Tibial nerve (tissue), 4 donors: ENCODE measurements at regions not wholly inside any gene's neighbourhood (a gene's known extent, or its start where the extent isn't known, plus 50 kb on each side); places are given as distances from the start of the nearest gene placed in this dataset.

Experiments used
- DNase-seq, 2 donors: peaks; one replicate each; pipeline ENCODE4 v3.0.0-alpha.2; 2019; ENCODE audit warnings: low spot score in 2 of 2
- H3K27ac ChIP-seq, 4 donors: fragments of 200-600 bp; sonication (generic) in 3 of 4; one replicate each; pipeline ENCODE4 v1.5.1; 2017 to 2019; ENCODE audit warnings: mild to moderate bottlenecking in 1 of 4
- H3K27me3 ChIP-seq, 2 donors: fragments of 200-600 bp; sonication (generic) in 1 of 2; one replicate each; pipeline versions ENCODE4 v1.5.1 to v1.6.0; 2017 to 2019
- H3K36me3 ChIP-seq, 3 donors: fragments of 200-600 bp; sonication (generic); one replicate each; pipeline ENCODE4 v1.5.1; 2018 to 2019
- H3K4me1 ChIP-seq, 4 donors: fragments of 200-600 bp; sonication (generic) in 3 of 4; one replicate each; pipeline ENCODE4 v1.5.1; 2017 to 2019
- H3K4me3 ChIP-seq, 4 donors: fragments of 200-600 bp; sonication (generic) in 3 of 4; one replicate each; pipeline ENCODE4 v1.5.1; 2017 to 2019; ENCODE audit warnings: mild to moderate bottlenecking in 1 of 4, moderate library complexity in 1 of 4
- H3K9me3 ChIP-seq, 4 donors: fragments of 200-600 bp; sonication (generic) in 3 of 4; one replicate each; pipeline ENCODE4 v1.5.1; 2017 to 2019
- EP300 ChIP-seq, 2 donors: sonication (generic); formaldehyde crosslinking; IDR thresholded peaks; one replicate each; pipeline ENCODE4 v1.6.1; 2017; ENCODE audit warnings: antibody characterized with exemption in 2 of 2, mild to moderate bottlenecking in 1 of 2
- POLR2A ChIP-seq, 2 donors: fragments of 450-650 bp; IDR thresholded peaks; one replicate each; pipeline ENCODE4 v1.6.1; 2017; ENCODE audit warnings: antibody characterized with exemption in 2 of 2, mild to moderate bottlenecking in 2 of 2, moderate library complexity in 2 of 2
- WGBS, 2 donors: methylation state at CpG; one replicate each; pipeline ENCODE4 v1.1.5; 2018; 5-methylcytosine and 5-hydroxymethylcytosine counted together
- TF ChIP-seq, protein P1 (sequence below), 5 experiments: fragments of 200-600 bp in 3 of 5; fragments of 450-650 bp in 2 of 5; sonication (generic) in 3 of 5; IDR thresholded peaks; one replicate each; pipeline ENCODE4 v1.5.1; 2016 to 2019; ENCODE audit warnings: antibody characterized with exemption in 5 of 5, mild to moderate bottlenecking in 3 of 5, moderate library complexity in 2 of 5

DNA sequence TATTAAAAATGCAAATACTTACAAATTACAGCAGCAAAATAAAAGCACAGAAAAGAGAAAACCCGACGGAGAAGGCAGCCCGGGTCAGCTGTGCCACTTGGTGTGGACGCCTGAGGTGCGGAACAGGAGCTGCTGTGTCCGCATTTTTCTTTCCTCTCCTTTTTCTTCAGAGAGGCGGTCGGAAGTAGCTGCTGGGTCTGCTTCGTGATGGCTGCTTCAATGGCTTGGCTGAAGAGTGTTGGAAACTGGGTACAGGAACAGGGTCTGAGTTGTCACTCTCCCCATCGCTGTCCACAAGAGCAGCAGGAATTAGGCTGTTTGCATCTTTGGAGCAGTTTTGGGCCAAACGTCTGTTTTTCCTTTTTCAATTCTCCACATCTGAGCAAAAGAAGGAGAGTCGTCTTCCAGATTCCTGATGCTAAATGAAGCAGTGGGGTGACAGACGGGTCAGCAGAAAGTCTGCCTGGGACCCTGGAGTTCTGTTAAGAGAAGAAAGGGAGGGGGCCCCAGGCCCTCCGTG is 53.5 kb upstream of the ARL8B start:
- Histone ChIP-seq H3K4me1 (no peaks in the 10 kb centered on the region), H3K36me3 (no peaks in the 10 kb centered on the region), H3K9me3 (no peaks in the 10 kb centered on the region), H3K27me3 (no peaks in the 10 kb centered on the region), H3K4me3 (no peak overlapping the region), H3K27ac (no peak overlapping the region)
- TF ChIP-seq, protein P1, sequence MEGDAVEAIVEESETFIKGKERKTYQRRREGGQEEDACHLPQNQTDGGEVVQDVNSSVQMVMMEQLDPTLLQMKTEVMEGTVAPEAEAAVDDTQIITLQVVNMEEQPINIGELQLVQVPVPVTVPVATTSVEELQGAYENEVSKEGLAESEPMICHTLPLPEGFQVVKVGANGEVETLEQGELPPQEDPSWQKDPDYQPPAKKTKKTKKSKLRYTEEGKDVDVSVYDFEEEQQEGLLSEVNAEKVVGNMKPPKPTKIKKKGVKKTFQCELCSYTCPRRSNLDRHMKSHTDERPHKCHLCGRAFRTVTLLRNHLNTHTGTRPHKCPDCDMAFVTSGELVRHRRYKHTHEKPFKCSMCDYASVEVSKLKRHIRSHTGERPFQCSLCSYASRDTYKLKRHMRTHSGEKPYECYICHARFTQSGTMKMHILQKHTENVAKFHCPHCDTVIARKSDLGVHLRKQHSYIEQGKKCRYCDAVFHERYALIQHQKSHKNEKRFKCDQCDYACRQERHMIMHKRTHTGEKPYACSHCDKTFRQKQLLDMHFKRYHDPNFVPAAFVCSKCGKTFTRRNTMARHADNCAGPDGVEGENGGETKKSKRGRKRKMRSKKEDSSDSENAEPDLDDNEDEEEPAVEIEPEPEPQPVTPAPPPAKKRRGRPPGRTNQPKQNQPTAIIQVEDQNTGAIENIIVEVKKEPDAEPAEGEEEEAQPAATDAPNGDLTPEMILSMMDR (IDR thresholded peaks at IDR 0.05), result no peak
- TF ChIP-seq EP300 (IDR thresholded peaks at IDR 0.05) (no peak), POLR2A (IDR thresholded peaks at IDR 0.05) (no peak)
- no peak for DNase-seq
- 81 to 84% methylated on average over 14 of the region's 14 CpGs for WGBS, 2 donors

DNA sequence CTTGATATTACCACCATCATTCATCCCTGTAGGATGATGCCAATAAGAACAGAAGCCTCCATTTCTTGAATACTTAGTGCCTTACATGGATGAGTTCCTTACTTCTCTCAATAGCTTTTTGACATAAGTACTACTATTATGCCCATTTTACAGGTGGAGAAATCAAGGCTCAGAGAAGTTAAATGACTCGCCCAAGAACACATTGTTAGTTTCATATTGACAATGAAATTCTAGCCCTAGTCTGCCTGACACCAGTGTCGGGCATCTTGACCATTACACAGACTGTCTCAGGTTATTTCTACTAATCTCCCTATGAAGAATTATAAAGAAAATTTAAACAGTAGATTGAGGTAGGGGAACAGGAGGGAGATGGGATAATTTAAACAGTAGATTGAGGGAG is 52.5 kb upstream of the ARL8B start:
- WGBS, 2 donors, result 89% methylated on average over 2 of the region's 2 CpGs
- H3K27ac ChIP-seq, result no peak overlapping the region
- no peaks in the 10 kb centered on the region for H3K9me3 ChIP-seq
- H3K27me3 ChIP-seq, result no peaks in the 10 kb centered on the region
- H3K36me3 ChIP-seq, result no peaks in the 10 kb centered on the region
- no peak for DNase-seq
- no peak overlapping the region for H3K4me3 ChIP-seq
- TF ChIP-seq, protein P1 (IDR thresholded peaks at IDR 0.05), result no peak
- TF ChIP-seq POLR2A (IDR thresholded peaks at IDR 0.05) (no peak), EP300 (IDR thresholded peaks at IDR 0.05) (no peak)
- no peaks in the 10 kb centered on the region for H3K4me1 ChIP-seq

DNA sequence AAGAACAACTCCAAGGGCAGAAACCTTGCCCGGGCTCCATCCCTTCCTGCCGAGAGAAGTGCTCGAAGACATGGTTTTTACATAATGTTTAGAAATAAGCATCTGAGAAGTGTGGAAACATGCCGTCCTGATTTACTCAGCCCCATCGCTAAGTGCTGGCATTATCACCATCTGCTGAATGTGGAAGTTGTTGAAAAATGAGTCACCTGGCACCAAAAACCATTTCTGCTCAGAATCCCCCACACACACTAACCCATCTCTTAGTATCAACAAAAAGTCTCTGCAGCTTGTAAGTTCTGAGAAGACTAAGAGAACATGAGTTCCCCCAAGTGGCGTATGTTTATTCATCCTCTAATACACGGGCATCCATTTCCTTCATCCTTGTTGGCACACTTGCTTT is 51.0 kb upstream of the ARL8B start:
- TF ChIP-seq EP300 (IDR thresholded peaks at IDR 0.05) (no peak), POLR2A (IDR thresholded peaks at IDR 0.05) (no peak)
- TF ChIP-seq, protein P1 (IDR thresholded peaks at IDR 0.05), result no peak
- Histone ChIP-seq H3K4me1 (no peaks in the 10 kb centered on the region), H3K4me3 (no peak overlapping the region), H3K27ac (no peak overlapping the region), H3K27me3 (no peaks in the 10 kb centered on the region), H3K9me3 (no peaks in the 10 kb centered on the region), H3K36me3 (no peaks in the 10 kb centered on the region)
- 64 to 68% methylated on average over 7 of the region's 7 CpGs for WGBS, 2 donors
- no peak for DNase-seq

DNA sequence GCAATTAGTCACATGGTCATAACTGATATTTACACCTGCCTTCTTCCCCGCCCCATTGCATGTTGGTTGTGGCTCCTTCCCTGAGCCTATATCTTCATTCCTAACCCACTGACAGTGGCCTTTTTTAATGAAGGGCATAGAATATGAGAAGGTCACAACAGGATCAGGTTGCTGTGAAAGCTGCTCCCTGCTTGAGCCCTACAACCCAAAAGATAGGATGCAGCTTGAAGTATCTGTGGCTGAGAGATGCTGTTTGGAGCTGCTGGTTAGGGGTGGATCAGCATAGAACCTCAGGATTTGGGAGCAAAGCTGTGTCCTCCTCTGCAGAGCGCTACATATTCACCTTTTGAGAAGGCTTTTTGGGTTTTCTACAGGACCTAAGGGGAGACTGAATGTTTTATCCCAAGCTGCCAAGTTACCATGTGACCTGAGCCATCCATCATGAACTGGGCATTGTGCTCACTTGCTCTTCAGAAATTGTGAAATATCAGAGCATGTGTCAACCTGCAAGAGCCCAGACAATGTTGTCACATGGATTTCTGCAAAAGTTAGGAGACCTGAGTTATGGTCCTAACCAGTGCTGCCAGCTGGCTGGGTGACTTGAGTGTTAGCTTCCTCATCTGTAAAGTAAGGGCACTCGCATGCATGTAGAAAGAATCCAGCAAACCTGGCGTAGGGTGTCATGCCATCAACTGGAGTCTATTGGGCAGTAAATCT is 49.8 kb upstream of the ARL8B start:
- WGBS, 2 donors, result 93 to 95% methylated on average over 4 of the region's 4 CpGs
- Histone ChIP-seq H3K36me3 (no peaks in the 10 kb centered on the region), H3K27me3 (no peaks in the 10 kb centered on the region), H3K27ac (no peak overlapping the region), H3K9me3 (no peaks in the 10 kb centered on the region), H3K4me1 (no peaks in the 10 kb centered on the region), H3K4me3 (no peak overlapping the region)
- no peak for TF ChIP-seq POLR2A (IDR thresholded peaks at IDR 0.05)
- TF ChIP-seq EP300 (IDR thresholded peaks at IDR 0.05), result peak in 1 of 2 donors; percentile 21
- TF ChIP-seq, protein P1 (IDR thresholded peaks at IDR 0.05), result no peak
- no peak for DNase-seq
